Naive thymus-derived CD4-positive, alpha-beta T cell (primary cell): ENCODE measurements at regions not wholly inside any gene's neighbourhood (a gene's known extent, or its start where the extent isn't known, plus 50 kb on each side); places are given as distances from the start of the nearest gene placed in this dataset.

Source experiments
- ATAC-seq: fragments of 150-1000 bp; cut with Tn5 transposase; 2 replicates; pipeline ENCODE4 v1.10.0; 2021; ENCODE audit warnings: mild to moderate bottlenecking, moderate library complexity
- CTCF ChIA-PET: fragments of 350-600 bp; sonication (Branson Sonifier 250); formaldehyde crosslinking; loops from one replicate; lab custom pipeline; 2021; ENCODE audit warnings: antibody characterized with exemption; lab: Charles Lee
- POLR2A ChIA-PET: fragments of 350-600 bp; sonication (Branson Sonifier 250); formaldehyde crosslinking; loops from one replicate; lab custom pipeline; 2021; ENCODE audit warnings: antibody characterized with exemption, inconsistent platforms; lab: Charles Lee
- DNase-seq, 9 donors: peaks; one replicate each; pipeline versions ENCODE4 v3.0.0 to v3.0.0-alpha.2; 2020 to 2022; ENCODE audit warnings: mixed read lengths in 1 of 9
- H3K27ac ChIP-seq: one replicate; pipeline ENCODE4 v1.7.0; 2013; ENCODE audit warnings: mild to moderate bottlenecking, low read depth, low read length, moderate library complexity
- H3K27me3 ChIP-seq, 2 donors: one replicate each; pipeline ENCODE4 v1.7.0; 2013; ENCODE audit warnings: low read length in 2 of 2, mild to moderate bottlenecking in 2 of 2, moderate library complexity in 2 of 2; ENCODE audit not compliant: control insufficient read depth in 2 of 2, insufficient read depth in 2 of 2
- H3K36me3 ChIP-seq, 3 experiments: 1 replicate in 2 of 3; 2 replicates in 1 of 3; pipeline ENCODE4 v1.7.0; 2013; ENCODE audit warnings: low read length in 3 of 3, mild to moderate bottlenecking in 3 of 3, moderate library complexity in 1 of 3; ENCODE audit not compliant: insufficient read depth in 3 of 3, control insufficient read depth in 2 of 3
- H3K4me1 ChIP-seq, 2 donors: one replicate each; pipeline ENCODE4 v1.7.0; 2013; ENCODE audit warnings: low read length in 2 of 2, mild to moderate bottlenecking in 2 of 2, moderate library complexity in 1 of 2; ENCODE audit not compliant: control insufficient read depth in 2 of 2, insufficient read depth in 2 of 2
- H3K4me3 ChIP-seq: 2 replicates; pipeline ENCODE4 v1.7.0; 2013; ENCODE audit warnings: mild to moderate bottlenecking, low read length
- H3K9me3 ChIP-seq, 3 experiments: 1 replicate in 2 of 3; 2 replicates in 1 of 3; pipeline ENCODE4 v1.7.0; 2013; ENCODE audit warnings: low read length in 3 of 3; ENCODE audit not compliant: control insufficient read depth in 2 of 3
- H3K27ac Mint-ChIP-seq, 9 donors: one replicate each; pipeline ENCODE4 v1.8.0; 2020 to 2022; ENCODE audit warnings: mixed read lengths in 9 of 9, mild to moderate bottlenecking in 8 of 9, moderate library complexity in 5 of 9, inconsistent platforms in 2 of 9
- H3K27me3 Mint-ChIP-seq, 5 donors: one replicate each; pipeline ENCODE4 v1.8.0; 2021 to 2022; ENCODE audit warnings: mixed read lengths in 5 of 5, mild to moderate bottlenecking in 1 of 5
- H3K36me3 Mint-ChIP-seq, 5 donors: one replicate each; pipeline ENCODE4 v1.8.0; 2020 to 2022; ENCODE audit warnings: mixed read lengths in 5 of 5, mild to moderate bottlenecking in 3 of 5, inconsistent platforms in 1 of 5
- H3K4me1 Mint-ChIP-seq, 7 donors: one replicate each; pipeline ENCODE4 v1.8.0; 2020 to 2022; ENCODE audit warnings: mixed read lengths in 7 of 7, mild to moderate bottlenecking in 3 of 7, inconsistent platforms in 1 of 7
- H3K4me3 Mint-ChIP-seq, 10 donors: one replicate each; pipeline ENCODE4 v1.8.0; 2020 to 2022; ENCODE audit warnings: mild to moderate bottlenecking in 10 of 10, mixed read lengths in 10 of 10, moderate library complexity in 6 of 10, inconsistent platforms in 2 of 10
- H3K9me3 Mint-ChIP-seq, 11 donors: one replicate each; pipeline ENCODE4 v1.8.0; 2020 to 2022; ENCODE audit warnings: mixed read lengths in 11 of 11, mild to moderate bottlenecking in 4 of 11, inconsistent platforms in 1 of 11, moderate library complexity in 1 of 11
- intact Hi-C, 2 donors: fragments of 100-400 bp; cut with micrococcal nuclease; formaldehyde crosslinking; loops; one replicate each; pipeline ENCODE4 v1.15.1; 2023

- Mint-ChIP-seq H3K4me3 (no peak overlapping the region), H3K4me1 (peaks cover 0 to 16% (median 4%) of the 10 kb centered on the region in 7 donors), H3K9me3 (peaks cover 0 to 29% (median 7%) of the 10 kb centered on the region in 11 donors), H3K36me3 (peaks cover 0 to 16% (median 0%) of the 10 kb centered on the region in 5 donors), H3K27me3 (peaks cover 0 to 9% (median 0%) of the 10 kb centered on the region in 5 donors), H3K27ac (peak overlapping the region in 1 of 9 donors; percentile 29)
- no peaks in the 10 kb centered on the region for H3K36me3 ChIP-seq
- DNase-seq (no peak), ATAC-seq (no peak)
- H3K4me1 ChIP-seq, result peaks cover 0 to 20% of the 10 kb centered on the region in 2 donors
- ChIA-PET CTCF (no interaction called here), POLR2A (no interaction called here)
- intact Hi-C loops, result loop anchor here in 1 of 2 donors (2.0 kb wide), 1 partner anchor 786 kb away; no protein-coding TSS in a partner anchor
- H3K27me3 ChIP-seq, result no peaks in the 10 kb centered on the region
- H3K4me3 ChIP-seq, result no peak overlapping the region
- H3K9me3 ChIP-seq, result no peaks in the 10 kb centered on the region
- no peak overlapping the region for H3K27ac ChIP-seq
Measured at GRCh38 chr12:126773012-126773411, 1494.0 kb upstream of the TMEM132C start.

- ATAC-seq (no peak), DNase-seq (no peak)
- Mint-ChIP-seq H3K27me3 (peaks cover 0 to 9% (median 0%) of the 10 kb centered on the region in 5 donors), H3K4me1 (peaks cover 0 to 14% (median 0%) of the 10 kb centered on the region in 7 donors), H3K27ac (no peak overlapping the region), H3K4me3 (no peak overlapping the region), H3K36me3 (peaks cover 0 to 16% (median 0%) of the 10 kb centered on the region in 5 donors), H3K9me3 (peaks cover 0 to 29% (median 7%) of the 10 kb centered on the region in 11 donors)
- H3K9me3 ChIP-seq, result no peaks in the 10 kb centered on the region
- intact Hi-C loops, result loop anchor here in 1 of 2 donors (2.0 kb wide), 1 partner anchor 785 kb away; no protein-coding TSS in a partner anchor
- H3K4me1 ChIP-seq, result peaks cover 0 to 16% of the 10 kb centered on the region in 2 donors
- no peaks in the 10 kb centered on the region for H3K27me3 ChIP-seq
- H3K4me3 ChIP-seq, result no peak overlapping the region
- no peaks in the 10 kb centered on the region for H3K36me3 ChIP-seq
- H3K27ac ChIP-seq, result no peak overlapping the region
- CTCF ChIA-PET, result no interaction called here
- POLR2A ChIA-PET, result no interaction called here
Measured at GRCh38 chr12:126773491-126773890, 1493.5 kb upstream of the TMEM132C start.

- Histone ChIP-seq H3K27me3 (no peaks in the 10 kb centered on the region), H3K4me3 (no peak overlapping the region), H3K4me1 (no peaks in the 10 kb centered on the region), H3K27ac (no peak overlapping the region), H3K36me3 (no peaks in the 10 kb centered on the region), H3K9me3 (no peaks in the 10 kb centered on the region)
- Mint-ChIP-seq H3K4me3 (no peak overlapping the region), H3K4me1 (peaks cover 0 to 13% (median 0%) of the 10 kb centered on the region in 7 donors), H3K27me3 (peaks cover 0 to 9% (median 0%) of the 10 kb centered on the region in 5 donors), H3K9me3 (peaks cover 0 to 23% (median 6%) of the 10 kb centered on the region in 11 donors), H3K36me3 (peaks cover 0 to 8% (median 0%) of the 10 kb centered on the region in 5 donors), H3K27ac (no peak overlapping the region)
- CTCF ChIA-PET, result no interaction called here
- intact Hi-C loops, result no loop called here
- ATAC-seq (no peak), DNase-seq (no peak)
- POLR2A ChIA-PET, result no interaction called here
Measured at GRCh38 chr12:126776026-126776655, 1490.8 kb upstream of the TMEM132C start.

- H3K36me3 ChIP-seq, result no peaks in the 10 kb centered on the region
- H3K9me3 ChIP-seq, result no peaks in the 10 kb centered on the region
- H3K27me3 ChIP-seq, result no peaks in the 10 kb centered on the region
- Mint-ChIP-seq H3K4me3 (no peak overlapping the region), H3K27me3 (peaks cover 0 to 9% (median 0%) of the 10 kb centered on the region in 5 donors), H3K9me3 (peaks cover 0 to 5% (median 0%) of the 10 kb centered on the region in 11 donors), H3K36me3 (no peaks in the 10 kb centered on the region), H3K4me1 (peaks cover 0 to 6% (median 0%) of the 10 kb centered on the region in 7 donors), H3K27ac (no peak overlapping the region)
- H3K4me3 ChIP-seq, result no peak overlapping the region
- DNase-seq (no peak), ATAC-seq (no peak)
- POLR2A ChIA-PET, result no interaction called here
- H3K27ac ChIP-seq, result no peak overlapping the region
- CTCF ChIA-PET, result no interaction called here
- intact Hi-C loops, result no loop called here
- no peaks in the 10 kb centered on the region for H3K4me1 ChIP-seq
Measured at GRCh38 chr12:126780343-126780742, 1486.6 kb upstream of the TMEM132C start.

- Histone ChIP-seq H3K9me3 (no peaks in the 10 kb centered on the region), H3K4me3 (no peak overlapping the region), H3K27me3 (no peaks in the 10 kb centered on the region), H3K4me1 (no peaks in the 10 kb centered on the region), H3K27ac (no peak overlapping the region), H3K36me3 (no peaks in the 10 kb centered on the region)
- Mint-ChIP-seq H3K36me3 (no peaks in the 10 kb centered on the region), H3K4me3 (no peak overlapping the region), H3K4me1 (peaks cover 0 to 6% (median 0%) of the 10 kb centered on the region in 7 donors), H3K27me3 (peaks cover 0 to 5% (median 0%) of the 10 kb centered on the region in 5 donors), H3K9me3 (peaks cover 0 to 5% (median 0%) of the 10 kb centered on the region in 11 donors), H3K27ac (no peak overlapping the region)
- ATAC-seq, result no peak
- DNase-seq, result no peak
- intact Hi-C loops, result no loop called here
- ChIA-PET CTCF (no interaction called here), POLR2A (no interaction called here)
Measured at GRCh38 chr12:126781593-126781992, 1485.4 kb upstream of the TMEM132C start.

GRCh38 chr12:126782083-126782482 lies 1484.9 kb upstream of the TMEM132C start:
- no peaks in the 10 kb centered on the region for H3K27me3 ChIP-seq
- H3K36me3 Mint-ChIP-seq, result no peaks in the 10 kb centered on the region
- CTCF ChIA-PET, result no interaction called here
- no peak overlapping the region for H3K4me3 ChIP-seq
- POLR2A ChIA-PET, result no interaction called here
- H3K9me3 Mint-ChIP-seq, result peaks cover 0 to 5% (median 0%) of the 10 kb centered on the region in 11 donors
- no peak overlapping the region for H3K4me3 Mint-ChIP-seq
- intact Hi-C loops, result no loop called here
- H3K9me3 ChIP-seq, result no peaks in the 10 kb centered on the region
- no peaks in the 10 kb centered on the region for H3K4me1 ChIP-seq
- ATAC-seq, result no peak
- no peak overlapping the region for H3K27ac ChIP-seq
- H3K4me1 Mint-ChIP-seq, result peaks cover 0 to 6% (median 0%) of the 10 kb centered on the region in 7 donors
- H3K27me3 Mint-ChIP-seq, result peaks cover 0 to 5% (median 0%) of the 10 kb centered on the region in 5 donors
- no peak for DNase-seq
- H3K36me3 ChIP-seq, result no peaks in the 10 kb centered on the region
- no peak overlapping the region for H3K27ac Mint-ChIP-seq
